ENCODE measurements at regions not wholly inside any gene's neighbourhood (a gene's known extent, or its start where the extent isn't known, plus 50 kb on each side); places are given as distances from the start of the nearest gene placed in this dataset.

GRCh38 chr13:58620176-58620575, 988.6 kb downstream of the PCDH17 start:
- no peak for TF ChIP-seq CTCF (IDR thresholded peaks at IDR 0.05)
- TF ChIP-seq POLR2A (IDR thresholded peaks at IDR 0.05): no peak
